ENCODE measurements at regions not wholly inside any gene's neighbourhood (a gene's known extent, or its start where the extent isn't known, plus 50 kb on each side); places are given as distances from the start of the nearest gene placed in this dataset.
"Not testable (repeated sequence)": the region's sequence is repeated elsewhere in the genome, so short reads cannot be mapped to it uniquely, and the experiment has no call there.

DNA sequence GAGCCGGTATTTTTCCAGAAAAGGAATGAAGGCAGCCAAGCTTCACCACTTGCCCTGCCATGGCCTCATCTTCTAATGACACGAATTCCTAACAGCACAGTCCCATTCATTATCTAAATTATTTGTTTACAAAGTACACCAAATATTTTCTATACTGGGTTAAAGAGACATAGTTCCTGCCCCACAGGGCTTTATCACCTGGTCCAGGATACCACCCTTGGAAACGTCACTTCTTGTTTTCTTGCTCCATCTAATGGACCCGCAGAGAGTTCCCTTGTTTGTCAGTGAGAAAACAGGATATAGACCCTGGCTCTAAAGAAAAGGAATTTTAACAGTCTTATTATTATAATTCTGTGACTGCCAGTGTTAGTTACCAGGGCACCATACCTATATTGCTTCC is 1165.4 kb downstream of the GATA3 start:
- no peak for DNase-seq (ENCODE audit: low spot score)

DNA sequence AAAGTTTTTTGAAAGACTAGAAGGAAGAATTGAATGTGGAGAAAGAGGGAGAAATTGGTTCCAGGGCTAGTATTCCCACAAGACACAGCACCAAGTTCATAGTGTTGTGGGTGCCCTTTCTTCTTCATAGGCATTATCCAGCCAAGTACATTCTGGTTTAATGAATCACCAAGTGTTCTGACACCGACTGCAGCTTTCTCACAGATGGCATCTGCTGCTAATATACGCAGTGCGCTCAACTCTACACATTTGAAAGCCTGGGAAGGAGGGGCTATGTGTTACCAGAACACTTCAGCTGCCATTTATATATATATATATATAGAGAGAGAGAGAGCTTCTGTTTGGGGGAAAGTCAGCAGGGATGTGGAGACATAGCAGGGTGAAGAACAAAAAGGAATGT is 1168.4 kb downstream of the GATA3 start:
- DNase-seq (ENCODE audit: low spot score) = no peak

GRCh38 chr10:9227679-9228365 is 1173.3 kb downstream of the GATA3 start:
- DNase-seq (ENCODE audit: low spot score) = no peak

GRCh38 chr10:9228771-9229170 is 1174.3 kb downstream of the GATA3 start:
- DNase-seq (ENCODE audit: low spot score) = no peak

DNA sequence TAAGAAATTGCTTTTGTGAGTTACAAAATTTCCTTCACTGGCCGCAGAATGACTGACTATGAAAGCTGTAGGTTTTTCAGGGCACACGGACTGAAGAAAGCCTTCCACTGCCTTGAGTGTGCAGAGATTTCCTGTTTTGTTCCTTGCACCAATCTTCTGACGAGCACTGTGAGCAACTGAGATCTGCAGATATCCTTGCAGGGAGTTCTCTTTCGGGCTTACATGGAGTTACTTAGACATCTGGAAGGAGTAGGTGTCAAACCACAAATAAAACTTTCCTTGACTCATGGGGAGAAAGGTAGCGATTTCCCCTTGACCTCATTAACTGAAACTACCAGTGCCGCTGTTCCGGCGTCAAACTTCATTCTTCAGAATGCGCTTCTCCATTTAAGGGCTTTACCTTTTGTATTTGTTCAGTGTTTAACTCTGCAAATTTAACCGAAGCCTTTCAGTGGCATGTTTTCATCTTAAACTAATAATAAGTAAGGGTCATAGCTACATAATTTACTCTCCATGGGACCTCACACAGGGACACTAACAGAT is 1175.3 kb downstream of the GATA3 start:
- DNase-seq (ENCODE audit: low spot score) = no peak

DNA sequence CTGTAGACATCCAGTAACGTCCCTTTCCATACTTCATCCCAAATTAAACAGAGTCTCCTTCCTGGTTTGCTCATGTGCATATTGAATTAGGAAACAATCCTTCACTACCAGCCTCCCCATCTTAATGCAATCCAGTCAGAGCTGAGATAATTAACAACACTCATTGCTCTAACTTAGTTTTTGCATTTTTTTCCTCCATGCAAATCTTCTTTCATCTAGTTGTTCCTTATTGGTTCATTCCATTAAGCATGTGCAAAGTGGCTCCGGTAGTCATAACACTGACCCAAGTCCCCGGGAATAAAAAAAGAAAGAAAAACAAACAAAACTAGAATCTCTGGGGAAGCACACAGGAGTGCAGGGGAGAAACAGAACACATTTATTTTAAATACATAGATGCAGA is 1176.1 kb downstream of the GATA3 start:
- no peak for DNase-seq (ENCODE audit: low spot score)

DNA sequence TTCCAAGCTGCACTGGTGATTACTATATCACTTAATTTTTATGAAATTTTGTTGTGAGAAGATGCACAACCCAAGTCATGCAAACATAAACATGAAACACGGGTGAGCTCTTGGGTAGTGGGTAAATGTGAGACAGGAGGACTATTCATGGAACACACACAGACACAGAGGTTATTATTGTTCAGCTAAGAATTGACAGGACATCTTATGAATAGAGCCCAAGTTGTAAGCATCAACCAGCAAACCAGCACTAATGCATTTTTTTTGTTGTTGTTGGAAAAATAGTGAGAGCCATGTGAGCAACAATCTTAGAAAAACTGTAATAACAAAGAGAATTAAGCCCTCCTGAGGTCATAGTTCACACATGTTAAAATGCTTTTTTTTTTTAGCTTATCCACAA is 1179.7 kb downstream of the GATA3 start:
- no peak for DNase-seq (ENCODE audit: low spot score)

- no peak for DNase-seq (ENCODE audit: low spot score)
Observed at GRCh38 chr10:9238041-9238440, 1183.6 kb downstream of the GATA3 start.

- no peak for DNase-seq (ENCODE audit: low spot score)
Observed at GRCh38 chr10:9239298-9239697, 1184.8 kb downstream of the GATA3 start.

DNA sequence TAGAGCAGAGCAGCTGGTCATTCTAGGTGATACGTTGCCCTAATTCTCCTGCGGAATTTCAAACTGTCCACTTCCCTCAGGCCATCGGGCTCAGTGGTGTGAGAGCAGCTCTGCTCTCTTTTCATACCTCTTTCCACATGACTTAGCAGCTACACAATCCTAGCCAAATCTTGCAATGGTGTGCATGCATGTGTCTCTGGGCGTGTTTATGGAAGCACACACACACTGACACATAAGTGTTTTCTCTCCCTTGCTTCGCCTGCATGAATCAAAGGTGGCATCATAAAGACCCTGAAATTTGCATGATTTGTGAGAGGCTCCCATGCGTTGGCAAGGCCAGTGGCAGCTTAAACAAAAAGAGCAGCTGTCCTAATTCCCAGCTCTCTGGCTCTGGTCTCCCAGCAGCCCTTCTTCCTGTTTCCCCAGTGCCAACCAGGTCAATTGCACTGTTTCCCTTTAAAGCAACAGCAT is 1189.5 kb downstream of the GATA3 start:
- DNase-seq (ENCODE audit: low spot score) = no peak

DNA sequence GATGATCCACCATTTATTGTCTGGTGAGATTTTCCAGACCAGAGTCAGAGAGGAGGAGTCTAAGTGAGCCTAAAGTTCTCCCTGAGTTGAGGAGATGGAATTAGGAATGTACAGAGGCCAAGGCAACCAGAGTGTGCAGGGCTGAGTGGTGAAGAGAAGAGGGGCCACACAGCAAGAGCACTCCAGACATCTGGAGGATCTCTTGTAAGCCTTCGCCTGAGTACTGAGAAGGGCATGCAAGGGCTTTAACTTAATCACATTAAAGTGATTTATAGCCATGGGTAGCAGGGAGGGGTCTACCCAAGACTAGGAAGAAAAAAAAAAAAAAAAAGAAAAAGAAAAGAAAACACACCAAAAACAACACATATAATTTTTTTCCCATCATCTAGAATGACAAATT is 1190.4 kb downstream of the GATA3 start:
- DNase-seq (ENCODE audit: low spot score) = no peak

DNA sequence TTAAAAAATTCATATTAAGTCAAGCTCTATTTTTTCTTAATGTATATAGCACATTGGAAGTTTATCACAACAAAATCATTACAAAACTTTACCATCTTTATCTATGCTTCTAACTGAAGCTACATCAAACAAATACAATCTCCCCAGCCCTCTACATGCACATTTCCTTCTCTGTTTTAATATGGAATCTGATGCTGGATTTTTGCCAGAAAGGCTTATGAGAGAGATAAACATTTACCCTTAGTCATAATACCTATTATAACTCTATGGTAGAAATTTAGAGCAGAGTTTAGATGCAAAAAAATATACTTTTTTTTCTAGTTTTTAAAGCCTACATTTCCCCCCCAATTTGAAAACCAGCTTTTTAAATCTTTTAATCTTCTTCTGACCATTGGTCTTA is 1198.6 kb downstream of the GATA3 start:
- DNase-seq (ENCODE audit: low spot score) = no peak

- DNase-seq (ENCODE audit: low spot score) = no peak
Observed at GRCh38 chr10:9254353-9254752, 1199.9 kb downstream of the GATA3 start.

- no peak for DNase-seq (ENCODE audit: low spot score)
Observed at GRCh38 chr10:9260690-9261089, 1206.2 kb downstream of the GATA3 start.

DNA sequence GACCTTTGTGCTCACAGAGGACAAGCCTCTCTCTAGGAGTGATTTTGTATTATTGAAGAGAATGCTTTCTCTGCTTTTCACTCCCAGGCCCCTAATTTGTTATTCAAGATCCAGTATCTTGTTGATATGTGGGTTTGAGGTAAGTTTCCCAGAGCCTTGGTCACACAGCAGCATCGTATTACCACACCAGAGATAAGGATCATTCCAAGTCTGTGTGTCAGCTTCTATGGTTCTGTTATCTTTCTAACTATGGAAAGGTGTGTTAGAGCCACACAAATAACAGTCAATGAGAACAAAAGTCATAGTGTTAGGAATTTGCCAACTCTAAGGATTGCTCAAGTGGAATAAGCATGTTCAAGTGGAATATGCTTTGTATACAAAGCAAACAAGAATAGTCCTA is 1208.3 kb downstream of the GATA3 start:
- no peak for DNase-seq (ENCODE audit: low spot score)

DNA sequence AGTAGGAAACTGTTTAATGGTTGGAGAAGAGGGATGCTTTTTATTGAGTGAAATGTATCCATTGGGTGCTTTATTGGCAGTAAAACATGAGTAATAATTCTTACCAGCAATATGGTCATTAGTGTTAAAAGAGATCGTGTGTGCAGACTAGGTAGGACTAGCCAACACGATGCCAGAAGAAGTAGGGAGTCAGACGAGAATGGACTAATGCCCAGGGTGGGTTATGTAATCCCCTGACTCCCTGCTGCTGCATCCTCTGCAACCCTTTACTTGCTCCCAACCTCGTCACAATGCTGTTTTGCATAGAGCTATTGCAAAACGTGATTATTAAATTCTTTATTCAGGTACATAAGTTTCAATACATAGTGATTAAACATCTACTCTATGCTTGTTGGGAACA is 1213.7 kb downstream of the GATA3 start:
- no peak for DNase-seq (ENCODE audit: low spot score)

DNA sequence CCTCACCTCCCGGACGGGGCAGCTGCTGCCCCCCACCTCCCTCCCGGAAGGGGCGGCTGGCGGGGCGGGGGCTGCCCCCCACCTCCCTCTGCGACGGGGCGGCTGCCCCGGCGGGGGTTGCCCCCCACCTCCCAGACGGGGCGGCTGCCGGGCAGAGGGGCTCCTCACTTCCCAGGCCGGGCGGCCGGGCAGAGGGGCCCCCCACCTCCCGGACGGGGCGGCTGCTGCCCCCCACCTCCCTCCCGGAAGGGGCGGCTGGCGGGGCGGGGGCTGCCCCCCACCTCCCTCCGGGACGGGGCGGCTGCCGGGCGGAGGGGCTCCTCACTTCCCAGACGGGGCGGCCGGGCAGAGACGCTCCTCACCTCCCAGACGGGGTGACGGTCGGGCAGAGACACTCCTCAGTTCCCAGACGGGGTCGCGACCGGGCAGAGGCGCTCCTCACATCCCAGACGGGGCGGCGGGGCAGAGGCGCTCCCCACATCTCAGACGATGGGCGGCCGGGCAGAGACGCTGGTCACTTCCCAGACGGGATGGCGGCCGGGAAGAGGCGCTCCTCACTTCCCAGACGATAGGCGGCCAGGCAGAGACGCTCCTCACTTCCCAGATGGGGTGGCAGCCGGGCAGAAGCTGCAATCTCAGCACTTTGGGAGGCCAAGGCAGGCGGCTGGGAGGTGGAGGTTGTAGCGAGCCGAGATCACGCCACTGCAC is 1218.8 kb downstream of the GATA3 start:
- not testable (repeated sequence) for DNase-seq (ENCODE audit: low spot score)

GRCh38 chr10:9274206-9274755 is 1219.8 kb downstream of the GATA3 start:
- DNase-seq (ENCODE audit: low spot score) = no peak

DNA sequence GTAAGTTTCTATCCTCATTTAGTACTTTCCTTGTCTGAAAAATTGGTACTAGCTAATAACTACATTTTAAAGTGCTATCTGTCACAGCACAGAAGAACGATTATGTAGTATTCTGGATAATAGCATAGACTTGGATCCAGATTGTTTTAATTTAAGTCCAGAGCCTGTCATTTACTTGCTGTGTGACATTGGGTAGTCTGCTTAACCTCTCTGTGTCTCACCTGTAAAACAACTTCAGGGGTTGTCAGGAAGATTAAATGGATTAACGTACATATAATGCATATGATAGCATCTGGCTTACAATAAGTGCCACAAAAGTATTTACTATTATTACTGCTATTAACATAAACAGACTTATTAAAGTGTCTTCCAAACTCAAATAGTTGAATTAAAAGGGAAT is 1221.4 kb downstream of the GATA3 start:
- no peak for DNase-seq (ENCODE audit: low spot score)

GRCh38 chr10:9285690-9286089 is 1231.2 kb downstream of the GATA3 start:
- DNase-seq (ENCODE audit: low spot score) = no peak

GRCh38 chr10:9289811-9290210 is 1235.3 kb downstream of the GATA3 start:
- DNase-seq (ENCODE audit: low spot score) = no peak

DNA sequence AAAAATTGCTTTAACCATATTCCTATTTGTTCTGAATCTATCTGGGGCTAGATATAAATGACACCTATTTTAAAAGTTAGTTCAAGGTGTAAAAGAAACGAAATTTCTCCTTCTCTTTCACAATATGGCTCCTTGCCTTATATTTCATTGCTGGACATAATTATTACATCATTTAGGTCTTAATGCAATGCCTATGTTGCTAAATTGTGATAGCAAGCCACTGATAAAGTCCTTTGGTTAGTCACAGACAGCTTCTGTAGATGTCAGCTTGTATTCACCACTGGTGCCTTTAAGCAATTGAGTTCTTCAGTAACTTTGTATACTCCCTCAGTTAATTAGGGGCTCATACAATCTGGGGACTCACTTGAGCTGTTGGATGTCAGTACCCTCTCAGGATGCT is 1236.6 kb downstream of the GATA3 start:
- DNase-seq (ENCODE audit: low spot score) = no peak

GRCh38 chr10:9294132-9294663 is 1239.7 kb downstream of the GATA3 start:
- peak; percentile 72 for DNase-seq (ENCODE audit: low spot score)

All from NAMALWA (cell line).